HG03066 (cell line): ENCODE measurements at regions not wholly inside any gene's neighbourhood (a gene's known extent, or its start where the extent isn't known, plus 50 kb on each side); places are given as distances from the start of the nearest gene placed in this dataset.

Source experiments
- ATAC-seq: cut with Tn5 transposase; IDR thresholded peaks from one replicate; pipeline ENCODE4 v1.9.1; 2021; ENCODE audit warnings: low read depth; ENCODE audit not compliant: unreplicated experiment

DNA sequence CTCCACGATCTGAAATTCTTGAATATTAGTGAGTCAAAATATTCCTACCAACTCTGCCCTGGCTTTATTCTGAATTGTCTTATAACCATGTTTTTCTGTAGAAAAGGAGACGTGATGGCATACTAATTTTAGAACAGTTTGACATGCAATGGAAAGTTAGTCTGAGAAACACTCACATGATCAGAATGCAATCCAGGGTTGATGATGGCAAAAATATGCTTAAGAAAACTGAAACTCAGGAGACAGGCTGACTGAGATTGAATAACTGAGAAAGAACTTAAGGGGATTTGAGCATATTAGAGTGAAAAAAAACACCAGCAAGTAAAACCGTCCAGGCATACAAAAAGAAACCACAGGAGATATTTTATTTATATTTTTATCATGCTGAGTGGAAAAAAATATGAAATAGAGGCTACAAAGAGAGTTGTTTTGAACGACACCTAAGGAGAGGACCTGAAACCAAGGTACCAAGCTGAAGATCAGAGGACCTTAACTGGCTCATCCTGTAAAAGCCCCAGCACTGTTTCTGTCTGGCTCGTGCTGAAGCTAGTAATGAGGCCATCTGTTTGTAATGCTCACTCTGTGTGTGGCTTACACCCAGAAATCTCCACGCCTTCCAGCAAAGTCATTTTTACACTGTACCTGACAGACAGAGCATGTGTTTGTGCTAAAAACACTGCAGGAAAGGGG, 437.2 kb upstream of the PKDCC start:
- no peak for ATAC-seq

DNA sequence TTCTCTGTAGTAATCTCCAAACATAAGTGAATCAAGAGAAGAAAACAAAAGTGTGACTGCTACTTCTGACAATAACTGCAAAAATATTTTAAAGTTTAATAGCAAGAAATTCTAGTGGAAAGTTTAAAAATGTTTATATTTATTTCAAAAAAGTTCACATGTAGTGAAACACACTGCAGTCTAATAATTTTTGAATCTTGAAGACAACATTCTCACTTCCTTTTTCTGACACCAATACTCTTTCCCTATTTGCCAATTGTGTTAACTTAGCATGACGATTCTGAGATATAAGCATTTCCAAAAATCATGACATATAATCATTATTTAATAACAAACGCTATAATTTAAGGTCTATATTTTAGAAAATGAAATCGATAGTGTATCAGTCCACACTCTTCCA, 429.1 kb upstream of the PKDCC start:
- no peak for ATAC-seq

DNA sequence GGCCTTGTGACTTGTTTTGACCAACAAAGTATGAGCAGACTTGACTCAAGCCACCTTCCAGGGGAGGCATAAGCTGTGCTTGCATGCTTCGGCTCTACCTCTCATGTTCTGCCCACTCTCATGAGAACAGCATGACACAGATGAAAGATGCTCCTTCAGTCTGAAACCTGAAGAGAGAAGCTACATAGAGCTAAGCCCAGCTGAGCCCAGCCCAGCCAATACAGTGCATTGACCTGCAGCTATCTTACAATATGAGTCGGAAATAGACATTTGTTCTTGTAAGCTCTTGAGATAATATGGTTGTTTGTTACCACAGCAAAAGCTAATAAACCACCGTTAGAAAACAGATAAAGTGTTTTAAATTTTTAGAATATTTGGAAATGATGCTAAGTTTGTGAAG, 426.7 kb upstream of the PKDCC start:
- ATAC-seq: no peak

- ATAC-seq: no peak
These were observed 426.3 kb upstream of the PKDCC start for GRCh38 chr2:41621563-41621962.

DNA sequence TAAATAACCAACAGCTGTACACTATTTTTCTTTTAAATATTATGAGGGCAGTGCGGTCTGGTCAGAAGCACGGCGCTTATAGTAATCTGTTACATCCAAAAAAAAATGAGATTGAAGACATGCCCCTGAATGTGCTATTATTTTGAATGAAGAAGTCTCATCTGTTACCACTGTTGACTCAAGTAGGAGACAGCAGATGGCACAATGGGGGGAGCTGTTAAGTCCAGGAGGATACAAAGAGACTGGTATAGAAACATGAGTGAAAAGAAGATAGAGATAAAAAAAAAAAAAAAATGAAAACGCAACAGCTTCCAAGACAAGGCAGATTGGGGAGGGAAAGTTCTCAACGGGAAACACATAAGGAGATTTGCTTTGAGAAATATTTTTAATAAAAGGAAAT, 425.5 kb upstream of the PKDCC start:
- no peak for ATAC-seq

DNA sequence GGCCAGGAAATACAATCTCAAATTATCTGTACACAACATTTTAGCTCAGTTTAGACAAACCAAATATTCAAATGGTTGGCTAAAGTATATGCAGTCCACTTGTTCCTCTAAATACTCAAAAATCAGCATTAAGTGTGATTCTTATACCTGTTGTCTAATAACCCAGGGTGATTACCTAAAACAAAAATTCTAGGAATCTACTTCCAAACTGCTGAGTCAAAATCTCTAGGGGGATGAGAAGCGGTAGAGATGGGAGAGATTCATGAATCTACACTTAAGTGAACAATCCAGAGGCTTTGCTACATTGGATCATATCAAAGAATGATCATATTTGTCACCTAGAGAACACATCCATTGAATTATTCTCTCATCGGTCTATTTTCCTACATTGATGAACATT, 420.9 kb upstream of the PKDCC start:
- no peak for ATAC-seq

DNA sequence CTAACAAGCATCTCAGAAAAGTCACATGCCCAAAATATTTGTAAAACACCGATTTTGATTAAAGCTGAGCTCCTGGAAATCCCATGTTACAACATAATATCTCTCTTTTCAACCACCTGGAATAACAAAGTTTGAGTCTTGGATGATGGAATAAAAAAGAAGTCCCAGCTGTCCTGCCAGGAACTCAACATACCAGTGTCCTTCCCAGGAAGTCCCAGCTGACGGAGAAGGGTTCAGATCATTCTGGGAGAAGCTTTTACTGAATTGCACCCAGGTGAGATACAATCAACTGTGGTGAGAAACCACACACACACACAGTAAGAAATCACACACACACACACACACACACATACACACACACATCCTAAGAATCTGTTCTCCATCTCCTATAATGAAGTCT, 413.1 kb upstream of the PKDCC start:
- no peak for ATAC-seq

DNA sequence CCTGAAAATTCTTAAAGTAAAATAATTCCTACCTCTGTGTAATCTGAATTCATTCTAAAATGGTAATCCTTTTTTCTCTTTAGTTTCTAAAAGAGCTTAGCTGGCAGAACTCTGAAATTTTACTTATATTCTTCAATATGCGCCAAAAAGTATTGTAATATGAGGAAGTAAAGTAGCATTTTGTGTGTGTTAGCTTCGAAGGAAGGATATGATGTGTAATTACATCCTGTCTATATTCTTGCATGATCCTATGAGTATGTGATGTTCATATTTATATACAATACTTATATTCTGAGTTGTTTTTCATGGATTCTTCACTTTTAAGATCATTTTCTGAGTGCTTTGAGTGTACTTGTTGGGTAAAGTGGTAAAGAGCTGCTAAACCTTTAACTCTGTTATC, 402.9 kb upstream of the PKDCC start:
- no peak for ATAC-seq

DNA sequence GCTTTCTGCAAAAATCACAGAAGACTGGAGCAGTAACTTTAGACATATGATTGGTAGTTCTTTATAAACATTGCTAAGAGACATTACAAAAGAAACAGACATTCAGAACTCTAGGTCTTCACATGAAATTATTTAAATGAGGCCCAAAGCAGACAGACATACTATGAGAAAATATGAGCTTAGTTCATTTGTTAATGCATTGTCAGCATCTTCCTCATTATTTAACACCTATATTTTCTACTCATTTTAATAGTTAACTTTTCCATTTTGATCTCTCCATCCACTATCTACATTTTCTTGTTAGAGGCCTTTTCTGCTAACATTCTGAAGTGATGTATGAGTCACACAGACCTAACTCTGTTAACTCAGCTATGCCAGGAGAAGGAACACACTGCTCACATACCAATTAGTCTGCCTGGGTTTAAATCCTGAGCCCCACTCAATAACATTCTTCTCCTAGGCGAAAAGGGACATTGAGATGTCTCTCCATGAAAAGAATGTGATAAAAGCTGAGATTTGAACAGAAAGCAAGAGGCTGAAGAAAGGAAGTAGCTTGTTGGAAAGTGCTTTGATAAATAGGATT, 400.3 kb upstream of the PKDCC start:
- ATAC-seq: no peak

GRCh38 chr2:41657226-41657625, 390.6 kb upstream of the PKDCC start:
- ATAC-seq: no peak

DNA sequence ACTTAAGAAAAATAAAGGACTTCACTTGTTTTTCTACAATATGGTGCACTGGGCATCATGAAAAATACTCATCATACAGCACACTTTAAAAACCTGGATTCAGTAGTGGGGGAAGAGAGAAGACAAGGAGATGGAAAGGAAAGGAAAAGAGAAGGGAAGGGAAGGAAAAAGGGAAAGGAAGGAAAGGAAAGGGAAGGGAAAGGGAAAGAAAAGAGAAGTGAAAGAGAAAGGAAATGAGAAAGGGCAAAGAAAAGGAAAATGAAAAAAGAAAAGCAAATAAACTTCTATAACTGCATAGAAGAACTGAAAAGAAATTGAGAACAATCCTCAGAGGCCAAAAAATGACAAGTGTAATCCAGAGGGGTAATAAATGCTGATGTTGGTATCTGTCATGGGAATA, 388.1 kb upstream of the PKDCC start:
- no peak for ATAC-seq

- no peak for ATAC-seq
These were observed 385.4 kb upstream of the PKDCC start for GRCh38 chr2:41662461-41662860.

- no peak for ATAC-seq
These were observed 384.8 kb upstream of the PKDCC start for GRCh38 chr2:41663056-41663455.

- ATAC-seq: no peak
These were observed 379.3 kb upstream of the PKDCC start for GRCh38 chr2:41668529-41668928.

- no peak for ATAC-seq
These were observed 369.2 kb upstream of the PKDCC start for GRCh38 chr2:41678639-41679038.

GRCh38 chr2:41686156-41686555, 361.7 kb upstream of the PKDCC start:
- ATAC-seq: no peak

DNA sequence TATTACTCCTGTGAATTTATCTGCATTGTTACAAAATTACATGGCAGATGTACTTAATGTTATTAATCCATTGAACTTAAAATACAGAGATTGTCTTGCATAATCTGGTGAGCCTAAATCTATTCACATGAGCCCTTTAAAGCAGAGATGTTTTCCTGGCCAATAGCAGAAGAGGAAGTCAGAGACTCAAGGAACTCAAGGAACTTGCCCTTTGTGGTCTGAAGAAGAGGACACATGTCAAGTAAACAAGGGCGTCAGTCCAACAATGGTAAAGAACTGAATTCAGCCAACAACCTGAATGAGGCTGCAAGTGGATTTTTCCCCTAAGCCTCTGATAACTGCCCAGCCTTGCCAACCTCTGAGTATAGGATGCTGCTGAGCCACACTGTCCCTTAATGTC, 356.3 kb upstream of the PKDCC start:
- ATAC-seq: no peak

- ATAC-seq: no peak
These were observed 353.2 kb upstream of the PKDCC start for GRCh38 chr2:41694536-41695049.

GRCh38 chr2:41695198-41696113, 352.4 kb upstream of the PKDCC start:
- ATAC-seq: no peak

DNA sequence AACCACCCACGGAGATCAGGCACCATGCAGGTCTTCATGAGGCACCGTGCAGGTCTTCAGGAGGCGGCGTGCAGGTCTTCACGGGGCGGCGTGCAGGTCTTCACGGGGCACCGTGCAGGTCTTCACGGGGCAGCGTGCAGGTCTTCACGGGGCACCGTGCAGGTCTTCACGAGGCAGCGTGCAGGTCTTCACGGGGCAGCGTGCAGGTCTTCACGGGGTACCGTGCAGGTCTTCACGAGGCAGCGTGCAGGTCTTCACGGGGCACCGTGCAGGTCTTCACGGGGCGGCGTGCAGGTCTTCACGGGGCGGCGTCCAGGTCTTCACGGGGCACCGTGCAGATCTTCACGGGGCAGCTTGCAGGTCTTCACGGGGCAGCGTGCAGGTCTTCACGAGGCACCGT, 350.4 kb upstream of the PKDCC start:
- ATAC-seq: no peak

DNA sequence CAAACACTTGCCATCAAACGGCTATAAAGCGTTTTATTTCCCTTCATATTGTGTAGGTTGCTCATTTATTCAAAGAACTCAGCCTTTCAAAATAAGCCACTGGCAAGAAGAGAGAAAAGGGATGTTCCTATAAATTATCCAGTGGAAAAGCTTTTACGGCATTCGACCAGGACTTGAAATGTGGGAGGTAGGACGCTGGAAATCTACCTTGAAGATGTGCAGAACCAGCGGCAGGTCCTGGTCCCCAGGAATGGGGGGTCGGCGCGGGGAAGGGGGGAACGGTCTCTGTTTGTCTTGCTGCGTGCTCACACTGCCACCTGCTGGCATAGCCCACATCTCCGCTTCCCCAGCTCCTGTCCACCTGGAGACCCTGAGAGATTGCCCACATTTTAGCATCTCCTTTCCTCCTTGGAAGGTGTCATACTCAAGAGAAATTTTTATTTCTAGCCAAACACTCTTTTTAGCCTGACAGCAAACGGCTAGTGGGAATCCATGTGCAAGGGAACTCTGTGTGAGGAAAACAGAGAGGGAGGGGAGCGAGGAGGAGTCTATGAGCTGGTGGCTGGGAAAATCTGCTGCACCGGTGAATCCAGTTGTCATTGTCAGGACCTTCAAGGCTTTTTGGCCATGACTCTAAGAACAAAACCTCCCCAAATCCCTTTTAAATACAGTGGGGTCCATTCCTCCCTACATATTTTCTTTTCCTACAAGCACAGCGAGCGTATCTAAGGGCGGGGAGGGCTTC, 349.0 kb upstream of the PKDCC start:
- no peak for ATAC-seq
